HG02870 (cell line): ENCODE measurements at regions not wholly inside any gene's neighbourhood (a gene's known extent, or its start where the extent isn't known, plus 50 kb on each side); places are given as distances from the start of the nearest gene placed in this dataset.
"Not testable (repeated sequence)": the region's sequence is repeated elsewhere in the genome, so short reads cannot be mapped to it uniquely, and the experiment has no call there.

Source experiments
- ATAC-seq: cut with Tn5 transposase; IDR thresholded peaks from one replicate; pipeline ENCODE4 v1.9.1; 2021; ENCODE audit warnings: mild to moderate bottlenecking, moderate library complexity; ENCODE audit not compliant: unreplicated experiment

DNA sequence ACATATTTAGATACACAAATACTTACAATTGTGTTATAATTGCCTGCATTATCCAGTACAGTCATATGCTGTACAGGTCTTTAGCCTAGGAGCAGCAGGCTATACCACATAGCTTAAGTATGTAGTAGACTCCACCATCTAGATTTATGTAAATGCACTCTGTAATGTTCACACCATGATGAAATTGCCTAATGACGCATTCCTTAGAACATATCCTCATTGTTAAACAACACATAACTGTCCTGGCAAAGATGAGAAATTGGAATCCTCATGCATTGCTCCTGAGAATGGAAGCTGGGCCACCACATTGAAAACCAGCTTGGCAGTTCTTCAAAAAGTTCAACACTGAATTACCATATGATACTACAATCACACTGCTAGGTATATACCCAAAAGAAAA, 1002.8 kb upstream of the CELF2 start:
- ATAC-seq: no peak

DNA sequence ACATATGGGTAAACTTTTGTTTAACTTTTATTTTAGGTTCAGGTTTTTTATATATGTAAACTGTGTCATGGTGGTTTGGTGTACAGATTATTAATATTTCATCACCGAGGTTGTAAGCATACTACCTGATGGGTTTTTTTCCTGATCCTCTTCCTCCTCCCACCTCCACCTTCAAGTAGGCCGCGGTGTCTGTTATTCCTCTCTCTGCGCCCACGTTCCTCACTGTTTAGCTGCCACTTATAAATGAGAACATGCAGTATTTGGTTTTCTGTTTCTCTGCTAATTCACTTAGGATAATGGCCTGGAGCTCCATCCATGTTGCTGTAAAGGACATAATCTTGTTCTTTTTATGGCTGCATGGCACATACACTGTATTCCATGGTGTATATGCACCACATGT, 1000.0 kb upstream of the CELF2 start:
- ATAC-seq: no peak

DNA sequence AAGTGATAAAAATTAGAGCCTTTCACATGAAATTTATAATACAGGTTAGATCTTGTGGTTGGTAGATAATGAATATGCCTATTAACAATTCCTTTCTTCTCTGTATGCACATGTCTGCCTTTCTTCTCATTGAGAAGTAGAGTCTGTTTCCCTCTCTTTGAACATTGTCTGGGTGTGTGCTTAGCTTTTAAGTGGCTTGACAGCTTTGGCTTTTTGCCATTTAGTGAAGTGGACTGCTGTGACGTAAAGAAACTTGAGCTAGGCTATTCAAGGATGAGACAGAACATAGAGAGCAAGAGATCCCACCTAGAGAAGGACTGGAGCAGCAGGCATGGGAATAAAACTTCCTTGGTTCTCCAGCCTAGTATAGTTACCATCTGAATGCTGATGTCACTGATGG, 996.7 kb upstream of the CELF2 start:
- no peak for ATAC-seq

DNA sequence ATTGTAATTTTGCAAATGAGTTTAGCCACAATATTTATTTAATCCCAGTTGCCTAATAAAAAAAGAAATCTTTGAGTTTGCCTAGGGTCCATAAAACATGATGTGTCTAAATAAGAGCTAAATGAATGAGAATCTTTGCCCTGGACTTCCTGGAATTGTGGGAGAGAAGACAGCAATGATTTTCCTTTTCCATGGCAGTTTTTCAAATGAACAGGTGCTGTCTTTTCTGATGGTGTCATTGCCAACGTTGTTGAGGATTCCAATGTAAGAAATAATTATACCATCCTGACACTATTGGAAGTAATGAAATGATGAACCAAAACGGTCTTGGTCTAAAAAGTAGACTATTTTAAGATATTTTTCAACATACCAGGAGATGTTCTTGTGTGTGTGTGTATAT, 984.7 kb upstream of the CELF2 start:
- ATAC-seq: no peak

DNA sequence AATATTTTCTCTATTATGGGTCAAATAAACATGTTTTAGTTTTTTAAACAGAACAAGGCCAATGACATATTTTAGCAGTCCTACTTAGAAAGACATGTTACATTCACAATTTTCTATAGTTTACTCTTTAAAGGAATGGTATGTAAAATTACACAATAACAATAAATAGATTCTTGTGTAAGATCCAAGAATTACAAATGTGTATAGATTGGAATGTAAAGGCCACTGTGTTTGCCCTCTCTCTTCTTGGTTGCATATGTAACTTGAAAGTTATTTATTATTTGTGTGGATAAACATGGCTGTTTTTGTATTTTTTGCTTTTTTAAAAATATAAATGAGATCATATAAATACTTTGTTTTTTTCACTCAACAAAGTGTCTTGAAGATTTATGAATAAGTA, 979.3 kb upstream of the CELF2 start:
- ATAC-seq: no peak

DNA sequence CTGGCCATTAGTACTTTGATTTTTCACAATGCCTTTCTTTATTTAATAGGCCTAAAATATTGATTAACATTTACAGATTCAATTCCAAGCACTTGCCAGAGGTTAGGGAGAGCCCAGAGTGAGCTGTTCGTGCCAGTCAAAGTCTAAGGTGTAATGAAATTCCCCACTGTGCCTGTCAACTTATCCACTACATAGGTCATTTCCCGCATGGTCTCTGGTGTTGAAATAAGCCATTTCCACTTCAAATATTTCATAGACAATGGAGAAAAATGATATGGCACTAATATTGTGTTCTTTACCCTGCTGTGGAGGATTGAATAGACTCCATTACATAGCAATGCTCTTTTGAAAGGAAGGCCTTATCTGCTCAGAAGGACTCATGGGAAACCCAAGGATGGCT, 978.1 kb upstream of the CELF2 start:
- ATAC-seq: no peak

DNA sequence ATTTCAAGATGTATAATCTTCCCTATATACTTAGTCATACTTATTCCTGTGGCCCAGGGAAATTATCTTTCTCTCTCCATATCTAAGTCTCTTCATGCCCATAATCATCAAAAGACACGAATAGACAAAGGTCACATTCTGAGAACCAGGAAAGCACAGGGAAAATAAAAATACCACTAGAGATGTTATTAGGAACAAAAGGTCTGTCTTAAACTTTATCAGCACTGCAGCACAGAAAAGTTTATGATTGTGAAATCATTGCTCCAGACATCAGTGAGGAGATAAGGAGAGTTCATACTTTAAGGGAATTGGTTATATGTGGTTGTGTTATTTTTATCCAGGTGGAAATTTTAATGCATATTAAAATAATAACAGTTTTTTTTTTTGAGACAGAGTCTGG, 974.6 kb upstream of the CELF2 start:
- no peak for ATAC-seq

DNA sequence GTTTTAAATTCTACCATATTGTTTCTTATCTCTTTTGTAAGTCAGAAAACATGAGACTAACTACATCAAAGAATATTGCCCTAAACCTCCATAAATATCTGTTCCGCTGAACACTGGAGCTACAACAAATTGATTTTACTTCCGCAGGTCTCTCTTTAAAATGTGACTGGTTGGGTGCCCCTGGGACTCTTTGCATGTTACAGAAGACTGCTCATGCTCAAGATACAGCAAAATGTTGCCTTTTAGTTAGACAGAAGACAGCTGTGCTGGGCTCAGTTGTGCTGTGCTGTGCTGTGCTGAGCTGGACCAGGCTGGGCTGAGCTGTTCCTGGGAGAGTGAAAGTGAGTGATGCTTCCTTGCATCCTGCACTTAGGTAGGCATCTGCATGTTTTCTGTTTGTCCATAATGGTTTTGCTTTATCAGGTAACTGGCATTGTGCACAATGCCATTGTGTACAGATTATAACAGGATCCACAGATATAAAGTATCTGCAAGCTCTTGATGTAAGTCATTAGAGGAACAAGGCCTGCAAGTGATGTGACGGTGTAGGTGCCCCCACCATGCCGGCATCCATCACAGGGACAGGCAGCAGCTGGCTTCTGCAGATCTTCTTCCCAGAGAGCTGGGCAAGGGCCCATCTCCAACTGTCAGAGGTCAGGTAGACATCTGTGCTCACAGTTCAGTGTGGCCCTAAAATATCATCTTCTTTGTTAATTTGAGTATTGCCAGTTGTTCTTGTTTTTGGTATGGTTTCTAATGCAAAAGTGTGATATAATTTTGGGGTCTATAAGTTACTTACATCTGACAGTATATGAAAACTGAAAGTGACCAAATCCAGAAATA, 972.5 kb upstream of the CELF2 start:
- ATAC-seq: no peak

DNA sequence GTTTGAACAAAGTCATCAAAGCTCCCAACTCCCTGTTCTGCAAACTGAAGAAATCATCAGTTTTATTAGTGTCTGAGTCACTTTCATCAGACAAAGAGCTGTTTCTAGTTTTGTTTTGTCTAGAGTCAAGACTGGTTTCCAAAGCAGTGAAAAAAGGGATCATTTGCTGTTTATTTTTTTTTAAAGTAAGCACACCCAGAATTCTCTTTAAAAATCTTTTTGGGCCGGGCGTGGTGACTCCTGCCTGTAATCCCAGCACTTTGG, 972.0 kb upstream of the CELF2 start:
- no peak for ATAC-seq

DNA sequence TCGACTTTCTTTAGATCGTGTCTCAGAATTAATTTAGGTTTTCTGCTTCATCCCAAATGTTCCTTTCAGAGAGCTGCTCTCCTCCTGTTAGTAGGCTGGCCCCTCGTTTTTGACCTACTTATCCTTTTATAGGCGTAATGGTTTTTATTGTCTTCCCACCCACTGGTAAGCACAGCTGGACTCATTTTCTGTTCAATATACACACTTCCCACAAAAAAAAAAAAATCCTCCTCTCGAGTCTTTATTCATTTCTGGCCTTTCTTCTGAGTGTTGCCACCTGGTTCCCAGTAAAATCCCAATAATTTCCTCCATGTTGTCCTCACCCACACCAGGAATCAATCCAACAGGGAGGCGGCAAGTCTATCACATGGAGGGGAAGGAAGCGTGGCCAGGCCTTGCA, 970.2 kb upstream of the CELF2 start:
- no peak for ATAC-seq

DNA sequence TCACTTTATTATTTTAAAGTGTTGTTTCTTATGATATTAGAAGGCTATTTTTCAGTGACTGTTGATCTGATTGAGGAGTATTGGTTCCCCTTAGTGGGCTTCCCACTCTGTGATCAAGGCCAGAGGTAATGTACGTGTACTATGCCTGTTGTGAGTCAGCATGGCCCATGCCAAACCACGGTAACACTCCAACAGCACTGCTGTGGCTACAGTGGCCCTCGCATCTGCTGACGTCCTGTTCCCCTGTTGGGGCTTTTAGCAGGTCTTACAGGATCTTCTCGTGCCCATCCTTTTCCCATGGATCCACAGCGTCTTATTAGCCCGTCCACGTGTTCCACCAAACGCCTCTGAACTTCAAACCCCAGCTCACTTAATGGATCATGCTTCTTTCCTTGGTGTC, 964.6 kb upstream of the CELF2 start:
- no peak for ATAC-seq

DNA sequence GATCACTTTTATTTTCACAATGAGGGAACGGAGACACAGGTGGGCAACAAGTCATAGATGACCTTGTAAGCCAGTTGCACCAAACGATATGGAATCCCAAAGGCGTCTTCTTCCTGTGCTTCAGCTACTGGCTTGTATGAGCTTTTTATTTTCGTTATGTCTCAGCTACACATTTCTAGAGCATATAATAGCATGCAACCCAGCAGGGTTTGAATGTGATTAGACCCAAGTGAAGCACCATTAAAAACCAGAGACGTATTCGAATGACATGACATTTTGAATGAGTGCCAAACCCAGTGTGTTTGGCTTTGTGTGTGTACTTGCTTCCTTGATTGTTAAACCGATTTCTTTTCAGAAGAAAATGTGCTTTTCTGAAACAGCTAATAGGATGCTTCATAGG, 963.2 kb upstream of the CELF2 start:
- ATAC-seq: no peak

DNA sequence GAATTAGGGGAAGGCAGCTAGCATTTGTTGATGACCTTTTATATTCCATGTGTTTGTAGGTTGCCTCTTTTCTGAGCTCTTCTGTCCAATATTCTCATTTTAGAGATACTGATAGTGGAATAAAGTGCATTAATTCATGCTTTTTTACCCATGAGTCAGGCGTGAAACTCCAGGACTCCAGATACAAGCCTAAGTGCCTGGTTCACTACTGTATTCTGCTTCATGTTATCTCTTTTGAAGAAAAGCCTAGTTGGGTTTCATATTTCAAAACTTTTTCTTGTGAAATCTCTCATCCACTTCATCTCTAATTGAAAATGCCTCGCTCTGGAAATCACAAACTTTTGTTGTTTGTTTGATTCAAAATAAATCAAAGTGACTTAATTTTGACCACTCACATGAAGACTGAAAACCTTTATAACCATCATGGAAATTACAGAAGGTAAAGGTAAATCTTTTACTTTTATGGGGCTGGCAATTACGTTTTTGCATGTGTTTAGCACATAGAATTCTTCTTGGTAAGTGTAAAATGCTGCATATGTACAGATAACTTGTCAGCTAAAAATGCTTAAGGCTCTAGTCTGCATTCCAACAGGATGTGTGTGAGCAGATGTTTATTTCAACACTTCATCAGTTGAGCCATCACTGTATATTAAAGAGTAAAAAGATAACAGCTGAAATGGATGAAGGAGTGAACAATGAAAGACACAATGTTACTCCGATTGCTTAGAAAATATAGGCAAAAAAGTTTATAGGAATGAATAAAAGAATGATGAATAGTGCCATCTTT, 961.8 kb upstream of the CELF2 start:
- no peak for ATAC-seq

DNA sequence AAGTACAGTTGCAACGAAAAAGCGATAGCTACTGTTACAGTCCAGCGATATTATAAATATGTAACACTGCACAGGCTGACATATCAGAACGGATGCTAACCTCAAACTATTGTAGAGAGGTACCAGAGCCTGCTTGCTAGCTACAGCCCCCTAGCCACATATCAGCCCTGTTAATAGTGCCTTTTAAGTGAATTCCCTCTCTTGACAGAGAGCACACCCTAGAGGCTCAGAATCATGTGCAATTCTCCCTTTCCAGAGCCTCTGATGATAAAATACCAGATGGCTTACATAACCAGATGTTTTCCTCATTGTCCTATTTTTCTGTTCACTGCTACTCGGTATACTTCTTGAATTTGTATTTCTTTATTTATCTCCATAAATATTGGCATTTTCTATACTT, 960.7 kb upstream of the CELF2 start:
- ATAC-seq: no peak

DNA sequence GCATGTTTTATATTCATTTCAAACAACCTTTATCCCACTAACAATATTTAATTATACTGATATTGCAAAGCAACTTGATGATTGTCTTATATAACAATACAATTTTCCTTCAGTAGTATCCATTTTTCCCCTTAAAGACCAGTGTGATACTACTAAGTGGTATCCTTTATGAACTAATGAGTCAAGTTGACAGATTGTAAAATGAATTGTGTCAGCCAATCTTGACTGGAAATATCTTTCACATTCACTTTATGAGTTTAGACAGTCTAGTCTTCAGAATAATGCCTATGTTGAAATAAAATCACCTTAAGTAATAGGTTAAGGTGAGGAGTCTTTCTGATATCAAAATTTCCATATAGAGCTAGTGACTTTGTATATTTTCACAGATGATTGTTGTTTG, 950.0 kb upstream of the CELF2 start:
- ATAC-seq: no peak

DNA sequence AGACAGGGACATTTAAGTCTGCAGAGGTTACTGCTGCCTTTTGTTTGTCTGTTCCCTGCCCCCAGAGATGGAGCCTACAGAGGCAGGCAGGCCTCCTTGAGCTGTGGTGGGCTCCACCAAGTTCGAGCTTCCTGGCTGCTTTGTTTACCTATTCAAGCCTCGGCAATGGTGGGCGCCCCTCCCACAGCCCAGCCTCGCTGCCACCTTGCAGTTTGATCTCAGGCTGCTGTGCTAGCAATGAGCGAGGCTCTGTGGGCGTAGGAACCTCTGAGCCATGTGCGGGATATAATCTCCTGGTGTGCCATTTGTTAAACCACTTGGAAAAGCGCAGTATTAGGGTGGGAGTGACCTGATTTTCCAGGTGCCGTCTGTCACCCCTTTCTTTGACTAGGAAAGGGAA, 942.8 kb upstream of the CELF2 start:
- not testable (repeated sequence) for ATAC-seq

DNA sequence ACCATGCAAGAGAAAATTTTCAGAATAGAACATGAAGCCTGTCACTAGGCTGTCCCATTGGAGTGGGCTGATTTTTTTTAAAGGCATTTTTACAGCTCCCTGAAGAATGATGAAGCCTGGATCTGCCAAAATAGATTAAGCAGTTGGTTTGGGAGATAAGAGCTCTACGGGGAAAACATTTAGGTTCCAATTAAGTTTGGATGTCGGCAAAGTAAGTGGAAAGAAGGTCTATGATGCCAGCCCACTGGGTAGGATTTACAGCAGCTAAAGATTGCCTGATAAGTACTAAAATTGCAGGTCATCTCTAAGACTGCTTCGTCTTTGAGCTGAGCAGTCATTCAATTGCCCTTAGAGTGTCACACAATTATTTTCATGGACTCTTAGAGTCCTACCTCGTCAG, 939.2 kb upstream of the CELF2 start:
- ATAC-seq: no peak

DNA sequence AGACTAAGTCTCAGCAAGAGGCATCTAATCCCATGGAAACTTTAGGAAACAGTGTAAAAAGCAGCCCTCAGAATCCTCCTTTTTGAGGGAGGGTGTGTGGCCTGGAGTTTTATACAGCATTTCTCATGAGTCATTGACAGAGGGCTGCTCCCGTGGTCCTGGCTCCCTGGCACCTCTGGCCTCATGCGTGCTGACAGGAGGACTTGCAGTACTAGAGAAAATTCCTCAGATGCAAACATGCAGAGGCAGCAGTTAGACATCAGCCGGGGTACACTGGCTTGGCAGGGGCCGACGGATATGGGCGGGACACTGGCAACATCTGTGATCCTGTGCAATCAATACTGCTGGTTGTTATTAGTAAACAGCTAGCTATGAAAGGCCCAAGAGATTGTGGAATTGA, 925.1 kb upstream of the CELF2 start:
- no peak for ATAC-seq

DNA sequence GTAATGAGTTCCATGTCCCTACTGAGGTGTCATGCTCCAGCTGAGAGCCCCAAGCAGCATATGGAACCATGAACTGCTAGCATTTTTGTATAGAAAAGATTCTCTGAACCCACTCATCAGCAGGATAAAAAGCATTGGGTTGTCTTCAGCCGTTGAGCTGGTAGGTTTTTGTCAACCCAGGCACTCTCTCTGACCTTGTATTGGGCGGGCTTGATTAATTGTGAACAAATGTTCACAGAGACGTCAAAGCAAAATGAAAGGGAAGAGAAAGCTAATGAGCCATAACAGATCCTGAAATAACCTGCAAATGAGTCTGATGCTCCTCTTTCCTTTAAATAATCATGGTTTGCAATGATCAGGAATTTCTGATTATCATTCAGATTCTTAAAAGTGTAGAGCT, 924.7 kb upstream of the CELF2 start:
- no peak for ATAC-seq

DNA sequence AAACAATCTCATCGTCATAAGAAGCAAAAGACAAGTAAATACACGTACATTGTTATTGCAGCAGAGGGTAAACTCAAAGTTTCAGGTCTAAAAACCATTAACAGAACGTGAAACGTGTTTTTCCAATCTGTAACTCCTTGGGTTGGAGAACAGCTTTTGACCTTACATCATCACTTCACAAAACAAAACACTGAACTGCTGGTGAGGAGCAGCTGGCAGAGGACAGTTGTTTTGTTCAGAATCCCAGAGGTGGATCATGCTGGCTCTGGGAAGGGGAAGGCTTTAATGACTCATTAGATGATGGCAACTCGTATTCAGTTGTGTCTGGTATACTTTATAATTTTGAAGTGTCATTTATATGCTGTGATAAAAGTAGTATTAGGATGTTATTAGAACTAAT, 923.0 kb upstream of the CELF2 start:
- no peak for ATAC-seq

DNA sequence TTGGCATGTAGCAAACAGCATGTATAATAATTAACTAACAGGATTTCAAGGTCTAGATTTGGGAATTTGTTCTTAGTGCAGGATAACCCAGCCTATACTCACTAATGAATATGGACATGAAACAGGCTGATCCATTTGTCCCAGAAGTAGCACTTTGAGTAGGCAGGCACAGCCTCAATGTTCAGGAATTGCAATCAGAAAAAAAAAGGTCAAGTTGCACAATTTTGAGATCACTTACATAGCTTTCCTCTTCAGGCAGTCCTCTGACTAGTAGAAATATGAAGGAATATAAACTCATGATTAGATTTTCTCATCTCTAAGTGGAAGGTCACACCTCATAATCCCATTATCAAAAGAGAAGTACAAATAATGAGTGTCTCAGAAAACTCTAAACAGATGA, 921.4 kb upstream of the CELF2 start:
- ATAC-seq: no peak

DNA sequence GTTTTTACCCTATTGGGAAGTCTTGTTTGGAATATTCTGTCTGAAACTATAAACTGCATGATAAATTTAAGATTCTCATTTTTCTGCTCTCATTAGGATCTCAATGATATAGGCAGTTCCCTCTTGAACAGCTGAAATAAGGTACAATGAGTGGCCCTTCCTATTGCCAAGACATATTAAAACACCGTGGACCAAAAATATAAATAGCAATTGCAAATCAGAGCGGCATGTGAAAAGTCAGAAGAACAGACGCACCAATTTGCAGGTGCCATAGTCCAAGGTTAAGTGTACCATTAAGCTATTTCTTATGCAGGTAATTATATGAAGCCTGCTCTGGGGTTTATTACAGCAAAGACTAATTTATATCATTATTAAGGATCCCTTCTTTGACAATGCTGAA, 920.8 kb upstream of the CELF2 start:
- no peak for ATAC-seq

DNA sequence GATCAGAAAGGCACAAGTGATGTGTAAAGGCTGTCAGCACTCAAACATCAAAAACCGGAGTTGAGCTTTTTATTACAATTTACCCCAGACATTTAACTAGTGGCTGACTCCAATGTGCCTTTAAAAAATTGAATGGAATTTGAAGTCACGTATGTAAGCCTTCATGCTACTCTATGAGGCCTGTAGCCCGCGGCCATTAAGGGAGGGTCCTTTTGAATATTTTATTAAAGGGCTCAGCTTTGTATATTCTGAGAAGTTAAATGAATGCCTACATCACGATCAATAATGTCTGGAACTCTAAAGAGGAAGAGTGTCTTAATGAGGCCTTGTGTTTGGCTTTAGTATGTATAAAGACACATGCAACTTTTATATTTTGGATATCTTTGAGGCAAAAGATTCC, 916.6 kb upstream of the CELF2 start:
- no peak for ATAC-seq
